ENCODE measurements at regions not wholly inside any gene's neighbourhood (a gene's known extent, or its start where the extent isn't known, plus 50 kb on each side); places are given as distances from the start of the nearest gene placed in this dataset.

- TF ChIP-seq POLR2A (IDR thresholded peaks at IDR 0.05), result no peak
- TF ChIP-seq CTCF (IDR thresholded peaks at IDR 0.05), result no peak
Observed at GRCh38 chr4:23483320-23483960, 406.4 kb downstream of the PPARGC1A start.
